Effector memory CD4-positive, alpha-beta T cell (primary cell): ENCODE measurements at regions not wholly inside any gene's neighbourhood (a gene's known extent, or its start where the extent isn't known, plus 50 kb on each side); places are given as distances from the start of the nearest gene placed in this dataset.
"Not testable (repeated sequence)": the region's sequence is repeated elsewhere in the genome, so short reads cannot be mapped to it uniquely, and the experiment has no call there.

Experiments used
- DNase-seq, 3 donors: peaks; one replicate each; pipeline ENCODE4 v3.0.0-alpha.2; 2020
- H3K27ac ChIP-seq: 2 replicates; pipeline ENCODE4 v1.7.0; 2013; ENCODE audit warnings: mild to moderate bottlenecking, low read length, moderate library complexity; ENCODE audit not compliant: insufficient read depth, poor library complexity, severe bottlenecking
- H3K27me3 ChIP-seq: replicated peaks from 2 replicates; pipeline ENCODE4 v1.7.0; 2013; ENCODE audit warnings: mild to moderate bottlenecking, low read length; ENCODE audit not compliant: insufficient read depth, control insufficient read depth, poor library complexity, severe bottlenecking
- H3K36me3 ChIP-seq: 2 replicates; pipeline ENCODE4 v1.7.0; 2013; ENCODE audit warnings: mild to moderate bottlenecking, low read length, moderate library complexity; ENCODE audit not compliant: control insufficient read depth, insufficient read depth
- H3K4me1 ChIP-seq: 2 replicates; pipeline ENCODE4 v1.7.0; 2013; ENCODE audit warnings: low read length, mild to moderate bottlenecking; ENCODE audit not compliant: control insufficient read depth, insufficient read depth, poor library complexity, severe bottlenecking
- H3K4me3 ChIP-seq: 2 replicates; pipeline ENCODE4 v1.7.0; 2013; ENCODE audit warnings: low read length, low read depth, mild to moderate bottlenecking; ENCODE audit not compliant: insufficient read depth, poor library complexity, severe bottlenecking
- H3K9me3 ChIP-seq: 2 replicates; pipeline ENCODE4 v1.7.0; 2013; ENCODE audit warnings: mild to moderate bottlenecking, low read length, moderate library complexity; ENCODE audit not compliant: control insufficient read depth

GRCh38 chr18:47683774-47684173, 246.7 kb downstream of the SMAD2 start:
- Histone ChIP-seq H3K4me3 (no peak overlapping the region), H3K9me3 (no peaks in the 10 kb centered on the region), H3K36me3 (no peaks in the 10 kb centered on the region), H3K27ac (no peak overlapping the region), H3K27me3 (no peaks in the 10 kb centered on the region), H3K4me1 (no peaks in the 10 kb centered on the region)
- no peak for DNase-seq

- no peak for DNase-seq
- no peaks in the 10 kb centered on the region for H3K27me3 ChIP-seq
- no peaks in the 10 kb centered on the region for H3K36me3 ChIP-seq
- no peak overlapping the region for H3K27ac ChIP-seq
- no peak overlapping the region for H3K4me3 ChIP-seq
- no peaks in the 10 kb centered on the region for H3K4me1 ChIP-seq
- no peaks in the 10 kb centered on the region for H3K9me3 ChIP-seq
These were observed 247.6 kb downstream of the SMAD2 start for GRCh38 chr18:47682876-47683275.

GRCh38 chr18:47680488-47680887, 250.0 kb downstream of the SMAD2 start:
- no peaks in the 10 kb centered on the region for H3K4me1 ChIP-seq
- no peaks in the 10 kb centered on the region for H3K27me3 ChIP-seq
- no peak for DNase-seq
- no peak overlapping the region for H3K4me3 ChIP-seq
- H3K9me3 ChIP-seq: no peaks in the 10 kb centered on the region
- H3K36me3 ChIP-seq: no peaks in the 10 kb centered on the region
- H3K27ac ChIP-seq: no peak overlapping the region

GRCh38 chr18:47679864-47680263, 250.6 kb downstream of the SMAD2 start:
- no peaks in the 10 kb centered on the region for H3K36me3 ChIP-seq
- no peak overlapping the region for H3K4me3 ChIP-seq
- H3K9me3 ChIP-seq: no peaks in the 10 kb centered on the region
- H3K27me3 ChIP-seq: no peaks in the 10 kb centered on the region
- no peak overlapping the region for H3K27ac ChIP-seq
- H3K4me1 ChIP-seq: no peaks in the 10 kb centered on the region
- DNase-seq: no peak

GRCh38 chr18:47677952-47678351, 252.5 kb downstream of the SMAD2 start:
- Histone ChIP-seq H3K9me3 (no peaks in the 10 kb centered on the region), H3K27ac (no peak overlapping the region), H3K27me3 (no peaks in the 10 kb centered on the region), H3K4me1 (no peaks in the 10 kb centered on the region), H3K36me3 (no peaks in the 10 kb centered on the region), H3K4me3 (no peak overlapping the region)
- no peak for DNase-seq

- H3K4me3 ChIP-seq: no peak overlapping the region
- DNase-seq: no peak
- no peaks in the 10 kb centered on the region for H3K4me1 ChIP-seq
- H3K27me3 ChIP-seq: no peaks in the 10 kb centered on the region
- no peak overlapping the region for H3K27ac ChIP-seq
- H3K36me3 ChIP-seq: no peaks in the 10 kb centered on the region
- no peaks in the 10 kb centered on the region for H3K9me3 ChIP-seq
These were observed 260.6 kb downstream of the SMAD2 start for GRCh38 chr18:47669815-47670214.

GRCh38 chr18:47658498-47658897, 272.0 kb downstream of the SMAD2 start:
- H3K36me3 ChIP-seq: no peaks in the 10 kb centered on the region
- H3K4me3 ChIP-seq: no peak overlapping the region
- no peak overlapping the region for H3K27ac ChIP-seq
- H3K4me1 ChIP-seq: no peaks in the 10 kb centered on the region
- no peak for DNase-seq
- H3K9me3 ChIP-seq: no peaks in the 10 kb centered on the region
- H3K27me3 ChIP-seq: no peaks in the 10 kb centered on the region

GRCh38 chr18:47654988-47655387, 275.5 kb downstream of the SMAD2 start:
- DNase-seq: no peak
- Histone ChIP-seq H3K36me3 (no peaks in the 10 kb centered on the region), H3K4me1 (no peaks in the 10 kb centered on the region), H3K4me3 (no peak overlapping the region), H3K9me3 (no peaks in the 10 kb centered on the region), H3K27ac (no peak overlapping the region), H3K27me3 (no peaks in the 10 kb centered on the region)

- Histone ChIP-seq H3K36me3 (no peaks in the 10 kb centered on the region), H3K4me1 (no peaks in the 10 kb centered on the region), H3K9me3 (no peaks in the 10 kb centered on the region)
These were observed 285.6 kb downstream of the SMAD2 start for GRCh38 chr18:47644896-47645295.

GRCh38 chr18:47637551-47637950, 292.9 kb downstream of the SMAD2 start:
- not testable (repeated sequence) for DNase-seq, H3K4me1 ChIP-seq, H3K27me3 ChIP-seq, H3K9me3 ChIP-seq, H3K36me3 ChIP-seq, H3K27ac ChIP-seq, H3K4me3 ChIP-seq

More at GRCh38 chr18:47644896-47645295, 285.6 kb downstream of the SMAD2 start:
- H3K27me3 ChIP-seq: no peaks in the 10 kb centered on the region
- no peak for DNase-seq
- no peak overlapping the region for H3K27ac ChIP-seq
- no peak overlapping the region for H3K4me3 ChIP-seq

- H3K4me1 ChIP-seq: no peaks in the 10 kb centered on the region
- H3K9me3 ChIP-seq: no peaks in the 10 kb centered on the region
- no peak for DNase-seq
- no peak overlapping the region for H3K27ac ChIP-seq
- H3K27me3 ChIP-seq: peaks cover 2% of the 10 kb centered on the region
- H3K36me3 ChIP-seq: no peaks in the 10 kb centered on the region
- no peak overlapping the region for H3K4me3 ChIP-seq
These were observed 295.0 kb downstream of the SMAD2 start for GRCh38 chr18:47635416-47635815.
